Non-pigmented ciliary epithelial cell (primary cell): ENCODE measurements at regions not wholly inside any gene's neighbourhood (a gene's known extent, or its start where the extent isn't known, plus 50 kb on each side); places are given as distances from the start of the nearest gene placed in this dataset.
"Not testable (repeated sequence)": the region's sequence is repeated elsewhere in the genome, so short reads cannot be mapped to it uniquely, and the experiment has no call there.

Source experiments
- DNase-seq: peaks from one replicate; pipeline ENCODE4 v3.0.0-alpha.2; 2010; ENCODE audit warnings: low read depth

DNA sequence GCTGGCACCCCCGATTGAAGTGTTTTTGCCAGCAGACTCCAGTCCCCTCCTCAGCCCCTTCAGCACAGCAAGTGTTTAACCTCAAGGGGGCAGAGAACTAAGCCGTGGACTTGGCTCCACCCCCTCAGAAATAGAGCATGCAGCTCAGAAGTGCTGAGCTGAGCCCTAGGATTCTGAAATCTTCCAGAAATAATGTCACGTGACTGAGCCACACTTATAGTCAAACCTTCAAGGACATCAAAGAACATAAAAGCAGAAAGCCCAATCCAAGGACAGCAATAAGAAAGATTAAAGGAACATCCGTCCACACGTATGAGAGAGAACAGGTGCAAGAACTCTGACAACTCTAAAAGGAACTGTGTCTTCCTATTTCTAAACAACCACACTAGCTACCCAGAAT is 317.7 kb upstream of the LRFN5 start:
- no peak for DNase-seq

DNA sequence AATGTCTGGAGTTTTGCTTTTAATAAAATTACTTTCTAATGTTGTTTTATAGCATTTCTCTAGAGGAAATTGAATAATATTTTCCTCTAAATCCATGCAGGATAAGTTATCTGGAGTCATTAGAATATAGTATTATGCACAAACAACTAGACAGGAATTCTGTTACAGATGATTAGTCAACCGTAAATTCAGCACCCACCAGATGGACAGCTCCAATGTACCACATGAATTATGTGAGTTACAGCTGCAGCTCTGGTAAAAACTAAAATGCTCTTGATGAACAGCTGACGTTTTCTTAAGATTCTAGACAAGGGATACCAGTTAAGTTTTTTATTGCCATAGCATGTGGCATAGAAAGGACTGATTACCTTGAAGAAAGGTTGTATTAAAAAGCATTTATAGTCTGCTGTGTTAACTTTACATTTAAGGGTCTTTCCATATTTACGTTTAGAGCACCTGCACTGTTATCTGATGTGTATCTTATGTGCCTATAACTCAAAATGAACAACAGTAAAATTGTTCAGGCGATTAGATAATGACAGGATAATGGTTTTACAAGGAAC is 321.4 kb upstream of the LRFN5 start:
- DNase-seq = no peak

DNA sequence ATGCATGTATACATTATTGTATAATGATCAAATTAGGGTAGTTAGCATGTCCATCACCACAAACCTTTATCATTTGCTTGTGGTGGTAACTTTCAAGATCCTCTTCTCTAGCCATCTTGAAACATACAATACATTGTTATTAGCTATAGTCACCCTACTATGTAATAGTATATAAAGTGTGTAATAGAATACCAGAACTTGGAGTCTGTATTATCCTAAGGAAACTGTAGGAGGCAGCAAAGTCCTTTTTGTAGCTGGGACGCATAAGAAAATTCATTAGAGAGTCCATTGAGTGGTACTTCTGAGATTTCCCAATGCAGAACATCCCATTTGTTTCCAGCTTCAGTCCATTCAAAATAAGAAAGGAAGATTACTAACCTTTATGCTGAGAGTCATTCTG is 325.9 kb upstream of the LRFN5 start:
- DNase-seq = no peak

DNA sequence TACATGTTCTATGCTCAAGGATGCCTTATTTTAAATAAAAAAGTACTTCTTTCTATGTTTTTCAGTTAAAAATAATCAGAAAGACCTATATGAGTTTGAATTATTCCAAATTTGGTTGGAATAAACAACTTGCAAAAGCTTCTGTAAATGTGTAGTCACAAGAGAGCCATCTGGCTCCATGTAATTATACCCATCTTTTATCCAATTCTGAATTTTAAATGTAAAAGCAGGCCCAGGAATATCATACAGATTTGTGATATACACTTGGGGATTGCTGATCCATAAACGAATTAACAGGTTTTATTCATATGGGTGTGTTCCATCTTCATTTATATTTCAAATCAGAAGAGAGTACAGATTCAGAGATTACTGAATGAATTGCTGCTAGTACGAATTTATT is 329.2 kb upstream of the LRFN5 start:
- no peak for DNase-seq

DNA sequence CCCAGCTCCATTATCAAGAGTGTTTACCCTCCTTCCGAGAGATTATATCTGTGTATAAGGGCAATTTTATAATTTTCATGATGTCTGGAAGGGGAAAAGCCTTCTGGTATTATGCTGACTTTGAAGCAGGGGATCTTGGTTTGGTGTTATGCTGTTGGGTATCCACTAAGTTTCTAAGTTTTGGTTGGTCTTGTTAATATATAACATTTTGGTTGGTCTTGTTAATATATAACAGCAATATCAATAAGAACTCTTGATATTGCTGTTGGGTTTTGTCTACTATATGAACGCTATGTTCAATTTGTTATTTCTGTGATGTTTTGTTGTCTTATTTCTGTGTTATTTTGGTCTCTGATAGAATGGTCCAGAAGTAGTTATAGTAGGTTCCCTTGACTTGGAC is 349.2 kb upstream of the LRFN5 start:
- no peak for DNase-seq

DNA sequence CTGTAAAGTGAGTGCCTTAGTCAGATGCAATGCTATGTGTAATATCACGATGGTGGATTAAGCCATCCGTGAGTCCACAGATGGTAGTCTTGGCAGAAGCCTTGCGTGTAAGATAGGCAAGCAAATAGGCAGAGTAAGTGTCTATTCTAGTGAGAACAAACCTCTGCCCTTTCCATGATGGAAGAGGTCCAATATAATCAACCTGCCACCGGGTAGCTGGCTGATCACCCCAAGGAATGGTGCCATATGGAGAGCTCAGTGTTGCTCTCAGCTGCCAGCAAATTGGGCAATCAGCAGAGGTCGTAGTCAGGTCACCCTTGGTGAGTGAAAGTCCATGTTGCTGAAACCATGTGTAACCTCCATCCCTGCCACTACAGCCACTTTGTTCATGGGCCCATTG is 371.2 kb upstream of the LRFN5 start:
- DNase-seq = no peak

DNA sequence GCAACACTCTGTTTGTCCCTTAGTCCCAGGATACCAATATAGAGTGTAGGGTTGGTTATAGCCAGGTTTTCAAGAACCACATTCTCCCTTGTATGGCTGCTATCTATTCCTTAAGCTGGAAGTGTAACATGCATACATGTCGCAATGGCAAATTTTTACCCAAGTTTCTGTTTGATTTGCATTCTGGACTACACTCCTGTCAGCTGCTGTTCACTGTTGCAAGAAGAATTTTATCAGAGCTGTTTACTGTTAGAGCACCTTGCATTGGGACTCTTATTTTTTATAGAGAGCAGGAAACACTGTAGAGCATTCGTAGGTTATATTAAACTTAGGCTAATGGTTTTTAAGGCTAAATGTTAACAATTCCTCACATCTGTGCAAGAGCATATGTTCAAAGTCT is 376.0 kb upstream of the LRFN5 start:
- no peak for DNase-seq

DNA sequence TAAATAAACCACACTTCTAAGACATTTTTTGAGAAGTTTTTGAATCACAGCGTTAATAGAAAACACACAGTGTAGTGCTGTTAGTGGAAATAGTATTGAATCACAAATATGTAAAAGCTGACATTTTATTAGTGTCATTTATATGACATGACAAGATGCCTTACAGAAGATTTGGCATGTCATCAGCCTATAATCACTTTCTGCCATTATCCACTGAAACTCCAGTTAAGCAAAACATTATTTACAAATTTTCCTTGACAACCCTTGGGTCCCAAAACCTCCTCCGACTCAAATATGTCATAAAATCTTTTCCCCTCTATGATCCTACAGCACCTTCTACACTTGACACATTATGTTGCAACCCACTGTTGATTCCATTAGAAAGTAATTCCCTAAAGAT is 376.9 kb upstream of the LRFN5 start:
- DNase-seq = no peak

DNA sequence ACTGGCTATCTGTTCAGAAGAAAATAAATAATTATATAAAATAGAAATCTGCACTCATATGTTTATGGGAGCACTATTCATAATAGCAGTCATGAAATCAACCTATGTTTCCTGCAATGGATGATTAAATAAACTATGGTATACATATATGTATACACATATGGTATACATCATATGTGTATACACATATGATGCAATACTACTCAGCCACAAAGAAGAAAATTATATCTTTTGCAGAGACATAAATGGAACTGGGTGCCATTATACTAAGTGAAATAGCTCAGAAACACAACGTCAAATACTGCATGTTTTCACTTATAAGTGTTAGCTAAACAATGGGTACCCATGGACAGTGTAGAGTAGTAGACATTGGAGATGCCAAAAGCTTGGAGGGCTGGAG is 381.2 kb upstream of the LRFN5 start:
- no peak for DNase-seq

DNA sequence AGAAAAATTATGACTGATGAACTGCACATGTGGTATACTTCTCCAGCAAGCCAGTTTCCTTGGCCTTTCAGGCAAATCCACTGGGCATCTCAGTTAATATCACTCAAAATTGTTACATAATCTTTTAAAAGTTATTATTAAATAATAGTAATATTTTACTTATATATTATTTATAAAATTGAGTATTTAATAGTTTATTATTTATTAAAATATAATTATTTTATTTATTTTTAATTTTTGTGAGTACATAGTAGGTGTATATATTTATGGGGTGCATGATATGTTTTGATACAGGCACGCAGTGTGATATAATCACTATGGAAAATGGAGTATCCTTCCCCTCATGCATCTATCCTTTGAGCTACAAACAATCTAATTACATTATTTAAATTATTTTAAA is 384.1 kb upstream of the LRFN5 start:
- DNase-seq = no peak

DNA sequence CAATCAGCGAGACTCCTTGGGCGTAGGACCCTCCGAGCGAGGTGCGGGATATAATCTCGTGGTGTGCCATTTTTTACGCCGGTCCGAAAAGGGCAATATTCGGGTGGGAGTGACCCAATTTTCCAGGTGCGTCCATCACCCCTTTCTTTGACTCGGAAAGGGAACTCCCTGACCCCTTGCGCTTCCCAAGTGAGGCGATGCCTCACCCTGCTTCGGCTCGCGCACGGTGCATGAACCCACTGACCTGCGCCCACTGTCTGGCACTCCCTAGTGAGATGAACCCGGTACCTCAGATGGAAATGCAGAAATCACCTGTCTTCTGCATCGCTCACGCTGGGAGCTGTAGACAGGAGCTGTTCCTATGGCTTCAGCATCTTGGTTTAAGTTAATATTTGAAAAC is 391.7 kb upstream of the LRFN5 start:
- DNase-seq = not testable (repeated sequence)

DNA sequence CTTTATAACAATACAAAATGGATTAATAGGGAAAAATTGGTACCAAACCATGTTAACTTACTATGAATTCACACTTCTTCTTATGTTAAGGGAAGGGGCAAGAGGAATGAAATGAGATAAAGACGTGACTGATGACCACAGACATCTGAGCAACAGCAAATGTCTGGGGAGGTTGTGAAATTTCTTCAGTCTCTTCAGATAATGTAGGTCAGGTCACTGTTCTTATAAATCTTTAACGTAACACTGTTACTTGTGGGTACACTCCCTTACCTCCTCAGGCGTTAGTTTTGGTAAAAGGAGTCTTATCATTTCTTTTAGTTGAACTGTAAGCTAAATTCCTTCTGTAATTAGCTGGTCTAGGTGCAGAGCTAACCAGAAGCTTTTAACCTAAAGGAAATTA is 405.0 kb upstream of the LRFN5 start:
- no peak for DNase-seq

DNA sequence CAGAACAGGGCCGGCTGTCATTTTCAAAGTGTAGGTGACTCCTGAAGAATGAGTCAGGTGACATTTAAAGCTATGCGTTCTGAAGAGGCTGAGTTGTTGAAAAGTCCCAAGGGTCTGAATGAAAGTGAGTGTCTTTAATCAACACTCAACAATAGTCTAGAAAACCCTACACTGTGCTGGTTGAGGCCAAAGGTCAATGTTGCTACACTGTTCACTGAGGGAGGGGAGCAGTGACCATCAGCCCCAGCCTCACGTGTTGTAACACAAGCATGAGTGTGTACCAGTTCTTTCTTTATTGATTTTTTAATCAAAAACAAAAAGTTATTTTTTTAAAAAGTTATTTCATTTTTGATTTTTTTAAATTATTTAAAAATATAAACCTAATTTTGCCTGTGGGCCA is 418.8 kb upstream of the LRFN5 start:
- no peak for DNase-seq

DNA sequence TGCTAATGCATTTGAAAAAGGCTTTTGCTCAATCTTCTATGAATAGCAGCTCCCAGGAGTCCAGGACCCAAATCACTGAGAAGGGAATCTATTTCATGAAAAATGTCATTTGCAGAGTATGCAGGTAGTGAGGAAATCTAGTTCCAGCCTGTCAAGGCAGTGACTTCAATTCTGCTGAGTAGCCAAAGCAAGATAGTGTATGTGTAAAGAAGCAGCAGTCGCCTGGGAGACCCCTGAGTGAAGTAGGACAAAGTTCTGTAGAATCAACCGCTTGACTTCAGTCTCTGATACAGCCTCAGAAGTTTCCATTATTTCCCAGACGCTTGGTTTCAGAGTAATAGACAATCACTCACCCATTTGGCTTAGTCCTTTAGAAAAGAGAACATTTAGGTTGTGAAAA is 435.6 kb upstream of the LRFN5 start:
- DNase-seq = no peak

DNA sequence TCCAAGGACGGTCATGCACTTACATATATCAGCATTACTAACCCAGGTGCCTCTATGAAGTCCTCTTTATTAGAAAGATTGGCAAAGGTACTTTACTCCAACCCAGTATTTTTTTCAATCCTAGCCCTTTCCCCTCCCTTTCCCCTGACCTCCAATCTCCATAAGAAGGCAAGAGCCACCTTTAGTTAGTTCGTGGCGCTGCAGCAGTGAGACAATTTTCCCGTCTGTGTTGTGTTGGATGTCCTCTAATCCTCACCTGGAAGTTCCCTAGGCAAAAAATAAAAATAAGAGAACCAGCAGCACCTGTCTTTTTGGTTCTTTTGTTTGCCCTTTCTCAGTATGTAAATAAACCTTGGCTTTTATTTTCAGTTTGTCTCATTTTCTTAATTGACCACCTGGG is 439.6 kb upstream of the LRFN5 start:
- no peak for DNase-seq

DNA sequence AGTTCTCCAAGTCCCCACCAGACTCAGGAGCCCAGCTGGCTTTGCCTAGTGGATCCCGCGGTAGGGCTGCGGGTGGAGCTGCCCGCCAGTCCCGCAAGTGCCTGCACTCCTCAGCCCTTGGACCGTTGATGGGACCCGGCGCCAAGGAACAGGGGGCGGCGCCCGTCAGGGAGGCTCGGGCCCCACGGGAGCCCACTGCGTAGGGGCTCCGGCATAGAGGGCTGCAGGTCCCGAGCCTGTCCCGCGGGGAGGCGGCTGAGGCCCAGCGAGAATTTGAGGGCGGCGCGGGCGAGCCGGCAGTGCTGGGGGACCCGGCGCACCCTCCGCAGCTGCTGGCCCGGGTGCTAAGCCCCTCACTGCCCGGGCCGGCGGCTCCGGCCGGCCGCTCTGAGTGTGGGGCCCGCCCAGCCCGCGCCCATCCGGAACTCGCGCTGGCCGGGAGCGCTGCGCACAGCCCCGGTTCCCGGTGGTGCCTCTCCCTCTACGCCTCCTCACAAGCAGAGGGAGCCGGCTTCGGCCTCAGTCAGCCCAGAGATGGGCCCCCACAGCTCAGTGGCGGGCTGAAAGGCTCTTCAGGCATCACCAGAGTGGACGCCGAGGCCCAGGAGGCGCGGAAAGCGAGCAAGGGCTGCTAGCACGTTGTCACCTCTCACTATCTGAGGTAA is 452.4 kb upstream of the LRFN5 start:
- no peak for DNase-seq

DNA sequence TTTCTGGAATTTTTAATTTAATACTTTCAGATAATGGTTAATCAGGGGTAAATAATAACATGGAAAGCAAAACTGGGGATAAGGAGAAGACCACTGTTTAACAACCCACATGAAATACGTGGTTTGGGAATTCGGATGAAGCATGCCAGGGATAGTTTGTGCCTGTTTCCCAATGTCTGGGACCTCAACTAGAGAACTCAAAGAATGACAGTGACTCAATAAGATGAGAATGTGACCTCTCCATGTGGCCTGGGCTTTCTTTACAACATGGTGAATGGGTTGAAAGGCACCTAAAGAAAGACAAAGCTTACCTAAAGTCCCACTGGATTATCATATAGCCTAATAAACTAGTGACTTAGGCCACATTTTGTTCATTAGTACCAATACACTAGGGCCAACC is 460.3 kb upstream of the LRFN5 start:
- DNase-seq = no peak

DNA sequence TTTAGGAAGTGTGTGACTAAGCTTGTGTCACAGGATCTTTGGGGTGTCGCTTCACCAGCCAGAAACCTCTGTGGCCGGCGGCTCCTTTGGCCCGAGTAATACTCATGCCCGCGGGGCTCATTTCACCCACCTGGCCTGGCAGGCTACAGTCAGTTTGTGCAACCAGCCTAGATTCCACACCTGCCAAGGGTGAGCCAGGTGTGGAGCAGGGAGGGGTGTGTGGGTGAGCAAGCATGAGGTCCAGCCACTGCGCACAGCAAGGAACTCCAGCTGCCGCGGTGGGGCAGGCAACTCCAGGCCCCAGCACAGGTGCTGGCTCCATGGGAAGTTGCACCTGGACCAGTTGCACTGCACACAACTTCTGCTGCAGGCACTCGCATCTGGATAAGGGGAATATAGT is 462.3 kb upstream of the LRFN5 start:
- DNase-seq = no peak

DNA sequence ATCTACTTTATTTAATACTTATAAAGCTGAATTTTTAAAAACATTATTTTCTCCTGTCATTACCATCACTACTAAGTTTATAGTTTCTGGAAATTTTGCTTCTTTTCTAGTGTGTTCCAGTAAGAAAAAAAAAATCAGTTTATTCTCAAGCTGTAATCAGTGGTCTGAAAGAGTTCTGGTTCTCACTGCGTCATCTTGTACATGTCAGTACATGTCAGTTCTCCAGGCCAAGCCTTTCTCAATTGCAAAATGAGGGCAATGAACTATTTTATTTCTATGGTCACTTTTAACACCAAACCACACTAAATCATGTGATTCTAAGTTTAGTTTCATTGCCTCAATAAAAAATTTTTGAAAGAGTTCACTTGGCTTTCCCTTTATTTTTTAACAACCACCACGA is 468.9 kb upstream of the LRFN5 start:
- DNase-seq = no peak

DNA sequence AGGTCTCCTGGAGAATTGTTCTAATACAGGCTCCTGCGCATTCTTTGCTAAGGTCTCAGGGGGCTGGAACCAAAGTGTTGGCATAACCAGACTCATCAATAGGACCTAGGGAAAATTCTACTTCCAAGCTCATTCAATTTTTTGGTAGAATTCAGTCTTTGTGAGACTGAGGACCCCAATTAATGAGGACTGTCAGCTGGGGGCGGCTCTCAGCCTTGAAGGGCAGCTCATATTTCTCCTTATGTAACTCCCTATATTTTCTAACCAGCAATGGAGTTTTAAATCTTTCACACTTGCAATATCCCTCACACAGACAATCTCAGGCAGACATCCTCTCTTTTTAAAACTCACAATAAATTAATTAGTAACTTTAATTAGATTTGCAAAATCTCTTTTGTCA is 476.4 kb upstream of the LRFN5 start:
- DNase-seq = no peak

DNA sequence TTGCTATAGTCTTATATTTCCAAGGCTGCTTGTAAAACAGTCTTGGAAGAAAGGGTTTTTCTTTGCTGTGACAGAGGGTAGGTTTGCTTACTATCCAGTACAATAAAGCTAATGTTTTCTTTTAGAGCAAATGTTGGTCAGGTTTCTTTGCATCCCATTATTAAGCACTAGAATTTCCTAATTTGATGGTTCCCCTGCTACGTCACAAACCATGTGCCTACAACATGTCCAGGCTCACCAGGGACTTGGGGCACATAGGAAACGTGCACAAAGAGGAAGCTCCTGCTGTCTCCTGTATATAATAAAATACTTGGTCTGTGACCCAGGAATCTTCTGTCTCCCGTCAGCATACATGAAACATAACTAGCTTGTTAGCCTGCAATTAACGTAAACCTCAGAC is 486.3 kb upstream of the LRFN5 start:
- DNase-seq = no peak

DNA sequence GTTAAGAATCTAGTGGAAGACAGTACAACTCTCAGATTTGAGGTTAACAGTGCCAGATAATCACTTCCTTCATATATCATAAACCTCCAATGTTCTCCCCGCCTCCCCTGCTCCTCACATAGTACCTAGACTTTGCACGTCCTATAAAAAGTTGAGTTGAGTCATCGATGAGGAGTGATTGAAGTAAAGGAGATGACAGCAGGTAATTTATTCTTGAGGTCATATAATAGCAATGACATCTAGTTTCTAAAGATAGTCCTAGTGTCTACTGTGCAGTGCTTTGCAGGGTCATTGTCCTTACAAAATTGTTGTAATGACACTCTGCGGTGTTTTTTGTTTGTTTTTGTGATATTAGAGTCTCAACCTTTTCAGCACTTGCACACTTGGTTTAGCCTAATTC is 510.5 kb upstream of the LRFN5 start:
- DNase-seq = no peak

DNA sequence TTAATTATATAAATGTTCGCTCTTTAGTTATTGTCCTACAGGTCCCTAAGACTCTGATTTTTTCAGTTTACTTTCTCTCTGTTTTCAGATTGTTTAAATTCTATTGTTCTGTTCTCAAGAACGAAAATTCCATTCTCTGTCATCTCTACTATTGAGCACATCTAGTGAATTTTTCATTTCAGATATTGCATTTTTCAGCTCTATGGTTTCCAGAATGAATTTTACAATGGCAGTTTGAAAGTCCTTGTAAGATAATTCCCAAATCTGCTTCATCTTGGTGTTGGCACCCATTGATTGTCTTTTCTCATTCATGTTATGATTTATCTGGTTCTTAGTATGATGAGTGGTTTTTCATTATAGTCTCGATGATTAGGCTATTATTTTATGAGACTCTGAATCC is 519.6 kb upstream of the LRFN5 start:
- DNase-seq = no peak

DNA sequence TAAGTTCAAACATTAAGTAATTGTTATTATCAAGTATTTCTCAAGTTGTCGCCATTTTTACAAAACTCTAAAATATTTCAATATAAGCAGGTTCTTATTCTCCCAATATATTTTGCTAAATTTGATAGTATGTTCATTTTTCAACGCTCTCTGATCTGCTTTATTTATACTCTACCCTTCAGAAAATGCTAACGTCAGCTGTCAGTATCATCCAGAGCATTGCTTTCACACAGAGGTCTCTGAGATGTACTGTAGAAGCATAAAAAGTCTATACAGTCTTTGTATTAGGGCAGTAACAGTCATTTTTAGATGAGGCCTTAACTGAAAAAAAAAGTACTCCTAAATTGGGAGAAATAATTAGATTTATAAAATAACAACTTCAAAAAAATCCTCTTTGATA is 533.1 kb upstream of the LRFN5 start:
- DNase-seq = no peak

DNA sequence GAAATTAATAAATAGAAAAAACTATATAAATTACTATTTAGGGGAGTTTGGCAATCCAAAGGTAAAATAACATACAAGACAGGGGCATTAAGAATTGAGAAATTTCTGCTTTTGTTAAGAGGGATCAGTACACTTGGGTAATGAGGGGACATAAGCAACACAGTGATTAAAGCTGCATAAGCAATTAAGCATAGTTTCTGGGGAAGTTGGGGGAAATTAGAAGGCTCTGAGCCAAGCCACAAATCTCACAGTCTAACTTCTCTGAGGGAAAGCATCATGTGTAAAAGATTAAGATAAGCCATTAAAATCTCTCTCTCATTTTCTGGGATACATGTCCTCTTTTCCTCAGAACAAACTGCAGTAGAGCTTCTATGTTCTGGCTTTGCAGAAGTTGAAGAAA is 533.9 kb upstream of the LRFN5 start:
- DNase-seq = no peak
